ENCODE measurements at regions not wholly inside any gene's neighbourhood (a gene's known extent, or its start where the extent isn't known, plus 50 kb on each side); places are given as distances from the start of the nearest gene placed in this dataset.

DNA sequence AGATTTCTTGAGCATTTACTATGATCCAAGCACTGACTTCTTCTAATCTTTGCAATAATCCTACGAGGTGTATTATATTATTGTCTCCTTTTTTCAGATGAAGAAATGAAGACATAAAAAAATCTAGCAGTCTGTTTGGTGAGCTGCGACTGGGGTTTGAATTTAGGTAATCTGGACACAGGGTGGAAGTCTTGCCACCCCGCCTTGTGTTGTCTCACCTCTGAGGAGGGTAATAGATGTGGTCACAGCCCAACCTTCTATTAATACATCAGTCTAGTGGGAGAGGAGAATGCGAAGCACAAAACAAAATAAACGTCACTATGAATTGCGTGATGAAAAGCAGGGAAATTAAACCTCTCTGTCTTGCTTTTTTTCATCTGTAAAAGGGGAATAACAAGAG lies 993.9 kb downstream of the VRK1 start:
- TF ChIP-seq POLR2A (IDR thresholded peaks at IDR 0.05; ENCODE audit: low read depth, low read length) (no peak), POLR2AphosphoS5 (IDR thresholded peaks at IDR 0.05; ENCODE audit: low read depth, low read length) (no peak)

Data from GM12891 (cell line).